ENCODE measurements at regions not wholly inside any gene's neighbourhood (a gene's known extent, or its start where the extent isn't known, plus 50 kb on each side); places are given as distances from the start of the nearest gene placed in this dataset.
"Not testable (repeated sequence)": the region's sequence is repeated elsewhere in the genome, so short reads cannot be mapped to it uniquely, and the experiment has no call there.

DNA sequence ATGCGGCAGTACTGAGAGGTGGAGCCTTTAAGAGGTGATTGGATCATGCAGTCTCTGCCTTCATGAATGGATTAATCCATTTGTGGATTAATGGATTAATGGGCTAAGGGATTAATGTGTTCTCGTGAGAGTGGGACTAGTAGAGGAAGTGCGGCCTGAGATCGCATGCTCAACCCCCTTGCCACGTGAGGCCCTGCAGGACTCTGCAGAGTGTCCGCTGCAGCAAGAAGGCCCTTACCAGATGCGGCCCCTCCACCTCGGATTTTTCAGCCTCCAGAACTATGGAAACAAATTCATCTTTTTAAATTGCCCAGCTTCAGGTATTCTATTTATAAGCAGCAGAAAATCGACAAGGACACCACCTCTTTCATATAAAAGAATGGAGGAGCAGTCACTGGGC lies 148.8 kb downstream of the TPRA1 start:
- TF ChIP-seq, protein P1, sequence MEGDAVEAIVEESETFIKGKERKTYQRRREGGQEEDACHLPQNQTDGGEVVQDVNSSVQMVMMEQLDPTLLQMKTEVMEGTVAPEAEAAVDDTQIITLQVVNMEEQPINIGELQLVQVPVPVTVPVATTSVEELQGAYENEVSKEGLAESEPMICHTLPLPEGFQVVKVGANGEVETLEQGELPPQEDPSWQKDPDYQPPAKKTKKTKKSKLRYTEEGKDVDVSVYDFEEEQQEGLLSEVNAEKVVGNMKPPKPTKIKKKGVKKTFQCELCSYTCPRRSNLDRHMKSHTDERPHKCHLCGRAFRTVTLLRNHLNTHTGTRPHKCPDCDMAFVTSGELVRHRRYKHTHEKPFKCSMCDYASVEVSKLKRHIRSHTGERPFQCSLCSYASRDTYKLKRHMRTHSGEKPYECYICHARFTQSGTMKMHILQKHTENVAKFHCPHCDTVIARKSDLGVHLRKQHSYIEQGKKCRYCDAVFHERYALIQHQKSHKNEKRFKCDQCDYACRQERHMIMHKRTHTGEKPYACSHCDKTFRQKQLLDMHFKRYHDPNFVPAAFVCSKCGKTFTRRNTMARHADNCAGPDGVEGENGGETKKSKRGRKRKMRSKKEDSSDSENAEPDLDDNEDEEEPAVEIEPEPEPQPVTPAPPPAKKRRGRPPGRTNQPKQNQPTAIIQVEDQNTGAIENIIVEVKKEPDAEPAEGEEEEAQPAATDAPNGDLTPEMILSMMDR (IDR thresholded peaks at IDR 0.05) = no peak
- no peaks in the 10 kb centered on the region for H3K4me1 ChIP-seq (ENCODE audit: control insufficient read depth in 1 of 2, insufficient read depth in 1 of 2, low read depth in 1 of 2, low read length in 1 of 2)
- H3K9me3 ChIP-seq = no peaks in the 10 kb centered on the region
- H3K27ac ChIP-seq = no peak overlapping the region
- no peaks in the 10 kb centered on the region for H3K27me3 ChIP-seq
- H3K4me3 ChIP-seq (ENCODE audit: low read depth in 1 of 2, low read length in 1 of 2) = no peak overlapping the region
- no peaks in the 10 kb centered on the region for H3K36me3 ChIP-seq

DNA sequence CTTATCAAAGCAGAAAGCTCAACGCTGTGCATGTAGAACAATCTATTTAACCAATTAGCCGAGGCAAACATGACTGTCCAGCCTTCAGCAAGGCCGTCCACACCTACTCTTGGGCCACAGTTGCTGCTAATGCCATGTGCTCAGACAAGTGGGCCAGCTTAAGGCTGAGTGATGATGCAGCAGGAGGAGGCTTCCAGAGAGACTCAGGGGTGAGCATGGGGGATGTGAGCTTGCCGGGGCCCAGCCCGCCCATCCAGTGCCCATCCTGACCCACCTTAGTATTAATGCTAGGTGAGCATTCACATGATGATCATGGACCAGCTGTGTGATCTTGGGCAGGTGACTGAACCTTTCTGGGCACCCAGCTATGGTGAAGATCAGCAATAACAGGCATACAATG lies 150.1 kb downstream of the TPRA1 start:
- H3K27ac ChIP-seq = no peak overlapping the region
- TF ChIP-seq, protein P1 (IDR thresholded peaks at IDR 0.05) = no peak

DNA sequence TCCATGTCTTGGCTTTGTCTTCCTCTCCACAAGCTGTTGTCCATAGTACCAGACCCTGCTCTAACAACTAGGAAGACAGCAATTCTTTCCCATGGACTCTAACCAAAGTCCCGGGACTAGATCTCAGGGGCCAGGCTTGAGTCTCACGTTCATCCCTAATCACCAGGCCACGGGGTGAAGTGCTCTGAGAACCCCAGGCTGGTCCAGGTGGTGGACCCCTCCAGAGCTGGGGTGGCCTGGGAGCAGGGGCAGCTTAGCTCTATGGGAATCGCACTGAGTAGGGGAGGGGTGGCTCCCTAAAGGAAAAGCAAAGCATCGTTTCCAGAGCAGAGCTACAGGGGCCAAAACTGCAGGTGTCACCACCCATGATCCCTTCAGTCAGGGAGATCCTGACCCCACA lies 150.9 kb downstream of the TPRA1 start:
- no peak overlapping the region for H3K27ac ChIP-seq
- peaks cover 4% of the 10 kb centered on the region for H3K27me3 ChIP-seq
- TF ChIP-seq, protein P1 (IDR thresholded peaks at IDR 0.05) = no peak
- H3K36me3 ChIP-seq = no peaks in the 10 kb centered on the region
- H3K9me3 ChIP-seq = no peaks in the 10 kb centered on the region
- no peak overlapping the region for H3K4me3 ChIP-seq (ENCODE audit: low read depth in 1 of 2, low read length in 1 of 2)
- no peaks in the 10 kb centered on the region for H3K4me1 ChIP-seq (ENCODE audit: control insufficient read depth in 1 of 2, insufficient read depth in 1 of 2, low read depth in 1 of 2, low read length in 1 of 2)

More for the DNA sequence above, 150.1 kb downstream of the TPRA1 start:
- Histone ChIP-seq H3K36me3 (no peaks in the 10 kb centered on the region), H3K9me3 (no peaks in the 10 kb centered on the region), H3K27me3 (peaks cover 4% of the 10 kb centered on the region), H3K4me1 (ENCODE audit: control insufficient read depth in 1 of 2, insufficient read depth in 1 of 2, low read depth in 1 of 2, low read length in 1 of 2) (no peaks in the 10 kb centered on the region), H3K4me3 (ENCODE audit: low read depth in 1 of 2, low read length in 1 of 2) (no peak overlapping the region)

DNA sequence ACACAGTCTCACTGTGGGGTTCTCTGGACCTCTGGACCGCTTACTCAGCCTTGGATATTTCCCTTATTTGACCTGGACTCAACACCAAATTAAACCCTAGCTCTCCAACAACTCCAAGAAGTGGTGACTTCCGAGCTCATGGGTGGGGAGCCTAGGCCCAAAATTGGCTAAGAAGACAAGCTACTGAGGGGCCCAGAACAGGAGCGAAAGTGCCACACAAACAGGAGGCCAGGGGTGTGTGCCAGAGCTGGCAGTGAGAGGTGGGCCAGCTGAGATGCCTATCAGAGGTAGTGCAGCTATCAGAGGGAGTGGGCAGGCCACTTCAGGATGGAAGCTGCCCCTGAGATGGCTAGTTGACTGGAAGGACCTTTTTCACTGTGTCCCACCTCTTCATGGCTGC lies 151.1 kb upstream of the PRR20G start:
- no peaks in the 10 kb centered on the region for H3K36me3 ChIP-seq
- H3K4me3 ChIP-seq (ENCODE audit: low read depth in 1 of 2, low read length in 1 of 2) = no peak overlapping the region
- H3K27me3 ChIP-seq = peaks cover 4% of the 10 kb centered on the region
- TF ChIP-seq, protein P1 (IDR thresholded peaks at IDR 0.05) = no peak
- H3K27ac ChIP-seq = no peak overlapping the region
- H3K4me1 ChIP-seq (ENCODE audit: control insufficient read depth in 1 of 2, insufficient read depth in 1 of 2, low read depth in 1 of 2, low read length in 1 of 2) = no peaks in the 10 kb centered on the region
- H3K9me3 ChIP-seq = no peaks in the 10 kb centered on the region

DNA sequence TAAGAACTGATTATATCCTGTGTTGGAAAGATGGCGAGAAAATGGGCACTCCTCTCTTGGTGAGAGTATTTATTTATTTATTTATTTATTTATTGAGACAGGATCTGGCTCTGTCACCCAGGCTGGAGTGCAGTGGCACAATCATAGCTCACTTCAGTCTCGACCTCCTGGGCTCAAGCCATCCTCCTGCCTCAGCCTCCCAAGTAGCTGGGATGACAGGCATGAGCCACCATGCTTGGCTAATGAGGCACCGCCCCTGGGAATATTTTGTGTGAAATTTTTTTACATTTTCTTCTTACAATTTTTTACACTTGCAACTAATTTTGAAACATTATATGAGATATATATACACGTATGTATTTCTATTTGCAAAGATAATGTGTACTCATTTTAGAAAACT lies 150.5 kb upstream of the PRR20G start:
- H3K27ac ChIP-seq = no peak overlapping the region
- TF ChIP-seq, protein P1 (IDR thresholded peaks at IDR 0.05) = no peak
- H3K4me3 ChIP-seq (ENCODE audit: low read depth in 1 of 2, low read length in 1 of 2) = no peak overlapping the region
- H3K4me1 ChIP-seq (ENCODE audit: control insufficient read depth in 1 of 2, insufficient read depth in 1 of 2, low read depth in 1 of 2, low read length in 1 of 2) = no peaks in the 10 kb centered on the region
- no peaks in the 10 kb centered on the region for H3K36me3 ChIP-seq
- peaks cover 4% of the 10 kb centered on the region for H3K27me3 ChIP-seq
- H3K9me3 ChIP-seq = no peaks in the 10 kb centered on the region

DNA sequence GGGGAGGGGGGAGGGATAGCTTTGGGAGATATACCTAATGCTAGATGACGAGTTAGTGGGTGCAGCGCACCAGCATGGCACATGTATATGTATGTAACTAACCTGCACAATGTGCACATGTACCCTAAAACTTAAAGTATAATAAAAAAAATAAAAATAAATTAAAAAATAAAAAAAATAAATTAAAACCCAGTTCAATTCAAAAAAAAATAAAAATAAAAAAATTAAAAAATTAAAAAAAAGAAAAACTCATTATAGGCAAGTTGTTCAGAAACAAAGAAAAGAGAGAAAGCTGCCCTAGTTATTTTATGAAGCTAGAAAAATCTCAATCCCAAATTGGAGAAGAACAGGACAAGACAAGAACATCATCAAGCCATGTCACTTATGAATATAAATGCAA lies 147.5 kb upstream of the PRR20G start:
- not testable (repeated sequence) for H3K27ac ChIP-seq; H3K4me3 ChIP-seq (ENCODE audit: low read depth in 1 of 2, low read length in 1 of 2); H3K4me1 ChIP-seq (ENCODE audit: control insufficient read depth in 1 of 2, insufficient read depth in 1 of 2, low read depth in 1 of 2, low read length in 1 of 2); H3K36me3 ChIP-seq; H3K9me3 ChIP-seq; H3K27me3 ChIP-seq

Data from neutrophil (primary cell).